OCI-LY1 (cell line): ENCODE measurements at regions not wholly inside any gene's neighbourhood (a gene's known extent, or its start where the extent isn't known, plus 50 kb on each side); places are given as distances from the start of the nearest gene placed in this dataset.

Experiments
- H2AFZ ChIP-seq: fragments of 200-600 bp; sonication (generic), shearing (Covaris generic); 2 replicates; pipeline ENCODE4 v1.6.0; 2014; ENCODE audit warnings: antibody characterized with exemption, mild to moderate bottlenecking, low read length
- H3F3A ChIP-seq: fragments of 200-600 bp; sonication (generic), shearing (Covaris generic); 2 replicates; pipeline ENCODE4 v1.6.0; 2014; ENCODE audit warnings: mild to moderate bottlenecking, antibody characterized with exemption, low read length, moderate library complexity; ENCODE audit not compliant: insufficient read depth
- H3K27ac ChIP-seq: fragments of 200-600 bp; sonication (generic); 2 replicates; pipeline ENCODE4 v1.5.1; 2014; ENCODE audit warnings: low read length, mixed run types, mild to moderate bottlenecking, low read depth; ENCODE audit not compliant: poor library complexity, severe bottlenecking
- H3K27me3 ChIP-seq: fragments of 200-600 bp; sonication (generic); 2 replicates; pipeline ENCODE4 v1.6.0; 2014; ENCODE audit warnings: antibody characterized with exemption, mild to moderate bottlenecking, low read length, moderate library complexity; ENCODE audit not compliant: insufficient read depth
- H3K36me3 ChIP-seq: fragments of 200-600 bp; sonication (generic); 2 replicates; pipeline ENCODE4 v1.6.1; 2014; ENCODE audit warnings: mild to moderate bottlenecking, antibody characterized with exemption, low read length, moderate library complexity, mixed read lengths; ENCODE audit not compliant: insufficient read depth
- H3K4me1 ChIP-seq: fragments of 200-600 bp; sonication (generic); 2 replicates; pipeline ENCODE4 v1.5.1; 2014; ENCODE audit warnings: mild to moderate bottlenecking, low read length, moderate library complexity; ENCODE audit not compliant: insufficient read depth, severe bottlenecking
- H3K4me2 ChIP-seq: fragments of 200-600 bp; sonication (generic), shearing (Covaris generic); 2 replicates; pipeline ENCODE4 v1.6.1; 2014; ENCODE audit warnings: low read length
- H3K4me3 ChIP-seq: fragments of 200-600 bp; sonication (generic); 2 replicates; pipeline ENCODE4 v1.5.1; 2014; ENCODE audit warnings: low read length, low read depth, mild to moderate bottlenecking, mixed read lengths; ENCODE audit not compliant: poor library complexity, severe bottlenecking
- H3K79me2 ChIP-seq: fragments of 200-600 bp; shearing (Covaris generic); 2 replicates; pipeline ENCODE4 v1.6.1; 2016; ENCODE audit warnings: mixed run types, low read length, mixed read lengths; ENCODE audit not compliant: insufficient read depth
- H3K9ac ChIP-seq: fragments of 200-600 bp; sonication (generic), shearing (Covaris generic); 2 replicates; pipeline ENCODE4 v1.6.1; 2014; ENCODE audit warnings: mild to moderate bottlenecking, low read length, mixed read lengths
- H3K9me2 ChIP-seq: fragments of 200-600 bp; sonication (generic), shearing (Covaris generic); 2 replicates; pipeline ENCODE4 v1.6.1; 2014; ENCODE audit warnings: low read depth, mild to moderate bottlenecking, low read length, mixed read lengths
- H3K9me3 ChIP-seq: fragments of 200-600 bp; shearing (Covaris generic); 2 replicates; pipeline ENCODE4 v1.6.1; 2014; ENCODE audit warnings: low read length, mixed read lengths
- H4K20me1 ChIP-seq: fragments of 200-600 bp; sonication (generic), shearing (Covaris generic); 2 replicates; pipeline ENCODE4 v1.6.0; 2016; ENCODE audit warnings: mild to moderate bottlenecking, low read length; ENCODE audit not compliant: insufficient read depth
- CTCF ChIP-seq: fragments of 200-600 bp; sonication (generic), shearing (Covaris generic); IDR thresholded peaks from 2 replicates; pipeline ENCODE4 v1.5.1; 2017; ENCODE audit warnings: mild to moderate bottlenecking, antibody characterized with exemption, low read length, moderate library complexity, mixed read lengths
- EZH2 ChIP-seq: fragments of 200-600 bp; sonication (generic), shearing (Covaris generic); IDR thresholded peaks from 2 replicates; pipeline ENCODE4 v1.8.0; 2017; ENCODE audit warnings: borderline replicate concordance, mixed run types, mild to moderate bottlenecking, antibody characterized with exemption, low read length, moderate library complexity, mixed read lengths

- H3K4me2 ChIP-seq = no peak overlapping the region
- H2AFZ ChIP-seq = no peak overlapping the region
- H3K9ac ChIP-seq = no peak overlapping the region
- no peaks in the 10 kb centered on the region for H3K9me3 ChIP-seq
- H3F3A ChIP-seq = no peaks in the 10 kb centered on the region
- no peaks in the 10 kb centered on the region for H4K20me1 ChIP-seq
- H3K79me2 ChIP-seq = no peaks in the 10 kb centered on the region
- H3K27me3 ChIP-seq = no peaks in the 10 kb centered on the region
- peaks cover 33% of the 10 kb centered on the region for H3K4me1 ChIP-seq
- H3K36me3 ChIP-seq = no peaks in the 10 kb centered on the region
- H3K9me2 ChIP-seq = no peaks in the 10 kb centered on the region
- no peak for TF ChIP-seq CTCF
- TF ChIP-seq EZH2 = no peak
- no peak overlapping the region for H3K27ac ChIP-seq
- no peak overlapping the region for H3K4me3 ChIP-seq
Observed at GRCh38 chr2:145685383-145686050, 1165.6 kb upstream of the ZEB2 start.

- Histone ChIP-seq H3K9ac (no peak overlapping the region), H3K4me3 (no peak overlapping the region), H3F3A (no peaks in the 10 kb centered on the region), H3K27ac (no peak overlapping the region), H3K4me1 (peaks cover 20% of the 10 kb centered on the region), H3K9me2 (no peaks in the 10 kb centered on the region), H3K79me2 (no peaks in the 10 kb centered on the region), H3K4me2 (no peak overlapping the region), H3K9me3 (no peaks in the 10 kb centered on the region), H4K20me1 (no peaks in the 10 kb centered on the region), H2AFZ (peak overlapping the region; percentile 39; the same call in 1 of the 2 replicates), H3K36me3 (no peaks in the 10 kb centered on the region), H3K27me3 (no peaks in the 10 kb centered on the region)
- no peak for TF ChIP-seq CTCF
- TF ChIP-seq EZH2 = no peak
Observed at GRCh38 chr2:145682546-145683157, 1162.7 kb upstream of the ZEB2 start.

GRCh38 chr2:145680276-145680675, 1160.4 kb upstream of the ZEB2 start:
- Histone ChIP-seq H3K9me2 (no peaks in the 10 kb centered on the region), H3K27me3 (no peaks in the 10 kb centered on the region), H2AFZ (no peak overlapping the region), H3F3A (no peaks in the 10 kb centered on the region), H3K4me2 (no peak overlapping the region), H4K20me1 (no peaks in the 10 kb centered on the region), H3K79me2 (no peaks in the 10 kb centered on the region), H3K9me3 (no peaks in the 10 kb centered on the region), H3K36me3 (no peaks in the 10 kb centered on the region), H3K27ac (no peak overlapping the region), H3K4me1 (peaks cover 9% of the 10 kb centered on the region), H3K4me3 (no peak overlapping the region), H3K9ac (no peak overlapping the region)
- TF ChIP-seq CTCF (peak; percentile 17; the same call in 1 of the 2 replicates), EZH2 (no peak)
